ENCODE measurements at regions not wholly inside any gene's neighbourhood (a gene's known extent, or its start where the extent isn't known, plus 50 kb on each side); places are given as distances from the start of the nearest gene placed in this dataset.

GRCh38 chr4:87739494-87739893 is 59.9 kb upstream of the IBSP start:
- Histone ChIP-seq H4K8ac (ENCODE audit: extremely low read depth, insufficient read depth, low read length) (no peak overlapping the region), H3K4me2 (ENCODE audit: insufficient read depth in 1 of 2, low read depth in 2 of 2, low read length in 2 of 2) (no peak overlapping the region), H2BK5ac (ENCODE audit: low read depth, low read length) (no peak overlapping the region), H3K18ac (ENCODE audit: extremely low read depth, low read length) (no peak overlapping the region), H3K23me2 (ENCODE audit: low read depth, low read length) (no peaks in the 10 kb centered on the region), H3K79me2 (ENCODE audit: control insufficient read depth in 1 of 2, insufficient read depth in 2 of 2, low read length in 2 of 2) (no peaks in the 10 kb centered on the region), H2BK15ac (ENCODE audit: low read length) (no peak overlapping the region), H4K91ac (replicated peaks; ENCODE audit: insufficient read length, low read length) (no peak overlapping the region), H3K4me3 (ENCODE audit: extremely low read depth in 1 of 4, insufficient read depth in 2 of 4, low read depth in 3 of 4, low read length in 4 of 4) (no peak overlapping the region), H4K5ac (ENCODE audit: insufficient read length, low read depth, low read length) (no peak overlapping the region), H2AFZ (ENCODE audit: low read length) (no peak overlapping the region), H2AK5ac (ENCODE audit: low read depth, low read length) (no peak overlapping the region), H3K27me3 (replicated peaks in 1 of 4; ENCODE audit: control insufficient read depth in 3 of 4, extremely low read depth in 1 of 4, insufficient read depth in 3 of 4, low read length in 3 of 4) (no peaks in the 10 kb centered on the region), H2BK12ac (ENCODE audit: low read depth, low read length) (no peak overlapping the region), H3K9me3 (ENCODE audit: insufficient read depth in 2 of 2, low read depth in 1 of 2, low read length in 1 of 2) (no peaks in the 10 kb centered on the region), H3K23ac (ENCODE audit: insufficient read length) (no peak overlapping the region), H3K79me1 (ENCODE audit: low read depth, low read length) (no peaks in the 10 kb centered on the region), H4K20me1 (replicated peaks in 1 of 2; ENCODE audit: control insufficient read depth in 1 of 2, insufficient read depth in 2 of 2, low read length in 2 of 2) (no peaks in the 10 kb centered on the region), H3K14ac (ENCODE audit: insufficient read length) (no peak overlapping the region), H3K36me3 (ENCODE audit: control insufficient read depth in 2 of 4, insufficient read depth in 4 of 4, low read length in 3 of 4) (no peaks in the 10 kb centered on the region), H2BK120ac (replicated peaks; ENCODE audit: low read depth, low read length) (no peak overlapping the region), H3K9ac (replicated peaks in 1 of 4; ENCODE audit: extremely low read depth in 1 of 4, low read depth in 3 of 4, low read length in 3 of 4) (no peak overlapping the region), H3K27ac (ENCODE audit: low read depth, low read length) (no peak overlapping the region), H3K4ac (replicated peaks; ENCODE audit: insufficient read length, low read depth, low read length) (no peak overlapping the region), H3K56ac (replicated peaks; ENCODE audit: insufficient read length, low read depth, low read length) (no peak overlapping the region), H2BK20ac (ENCODE audit: low read length) (no peak overlapping the region), H3K4me1 (replicated peaks in 1 of 4; ENCODE audit: control insufficient read depth in 3 of 4, insufficient read depth in 4 of 4, low read length in 3 of 4) (peaks cover 0 to 7% (median 3%) of the 10 kb centered on the region in 4 experiments; a peak in 2 of 7 replicates)
- DNase-seq (ENCODE audit: low read depth in 1 of 2, low spot score in 2 of 2) (no peak), FAIRE-seq (no peak)
- 93% methylated on average over 2 of the region's 2 CpGs; no CpG with 5 or more reads in 1 of the 2 experiments for whole genome bisulfite sequencing, 2 experiments (ENCODE audit: extremely low coverage in 1 of 2, insufficient coverage in 1 of 2, insufficient read length in 1 of 2, insufficient replicate concordance in 2 of 2, low coverage in 1 of 2, low lambda C conversion rate in 2 of 2, missing lambda C conversion rate in 1 of 2)
- ChIA-PET CTCF (ENCODE audit: partially characterized antibody) (interaction anchor here (1.3 to 2.2 kb wide), 3 partner anchors 11 to 99 kb away, joined by 4 to 7 read pairs (median 6); no protein-coding TSS in a partner anchor), POLR2A (ENCODE audit: partially characterized antibody) (no interaction called here)
- no peak for TF ChIP-seq NANOG (IDR thresholded peaks at IDR 0.05; ENCODE audit: insufficient read depth, low read depth, low read length, poor library complexity, severe bottlenecking)
- no peak for TF ChIP-seq POU5F1 (IDR thresholded peaks at IDR 0.05; ENCODE audit: low read depth, low read length)
- TF ChIP-seq ATF3 (IDR thresholded peaks at IDR 0.05; ENCODE audit: insufficient read depth, low read depth, low read length): no peak
- TF ChIP-seq POLR2A (IDR thresholded peaks at IDR 0.05; ENCODE audit: control extremely low read depth in 1 of 2, low read depth in 2 of 2, low read length in 2 of 2): no peak
- no peak for TF ChIP-seq CEBPB (IDR thresholded peaks at IDR 0.05; ENCODE audit: low read depth, low read length)
- no peak for TF ChIP-seq HDAC6 (IDR thresholded peaks at IDR 0.05; ENCODE audit: low read depth, low read length)
- no peak for TF ChIP-seq HDAC2 (IDR thresholded peaks at IDR 0.05; ENCODE audit: borderline replicate concordance in 1 of 2, low read depth in 2 of 2, low read length in 2 of 2)
- no peak for TF ChIP-seq SIX5 (IDR thresholded peaks at IDR 0.05; ENCODE audit: low read depth, low read length)
- no peak for TF ChIP-seq RXRA (IDR thresholded peaks at IDR 0.05; ENCODE audit: insufficient read depth, low read depth, low read length)
- no peak for TF ChIP-seq SP4 (IDR thresholded peaks at IDR 0.05; ENCODE audit: low read length)
- TF ChIP-seq CTCF (IDR thresholded peaks at IDR 0.05; ENCODE audit: control extremely low read depth in 1 of 3, insufficient read depth in 1 of 3, low read depth in 1 of 3, low read length in 3 of 3): no peak
- no peak for TF ChIP-seq GABPA (IDR thresholded peaks at IDR 0.05; ENCODE audit: borderline replicate concordance, insufficient read depth, low read length)

Measured in H1 (cell line).